ENCODE measurements at regions not wholly inside any gene's neighbourhood (a gene's known extent, or its start where the extent isn't known, plus 50 kb on each side); places are given as distances from the start of the nearest gene placed in this dataset.

- no peak for DNase-seq (ENCODE audit: low spot score)
- ATAC-seq, result no peak
- no peak overlapping the region for H3K4me3 Mint-ChIP-seq
Observed at GRCh38 chr11:56848141-56848809, 99.8 kb upstream of the OR9G4 start.

GRCh38 chr11:56846631-56847576, 98.4 kb upstream of the OR9G4 start:
- no peaks in the 10 kb centered on the region for H3K4me1 Mint-ChIP-seq
- no peaks in the 10 kb centered on the region for H3K27me3 Mint-ChIP-seq (ENCODE audit: low read depth)
- no peak overlapping the region for H3K4me3 Mint-ChIP-seq
- no peak for DNase-seq (ENCODE audit: low spot score)
- peaks cover 23% of the 10 kb centered on the region for H3K36me3 Mint-ChIP-seq
- ChIA-PET POLR2A (no interaction called here), CTCF (interaction anchor here (0.9 kb wide), 1 partner anchor 402 kb away, joined by 3 read pairs; no protein-coding TSS in a partner anchor)
- TF ChIP-seq NFATC4 (CRISPR knock-in tag; IDR thresholded peaks at IDR 0.05) (no peak), ZNF138 (CRISPR knock-in tag; conservative IDR thresholded peaks at IDR 0.05) (no peak), ARID4B (CRISPR knock-in tag; IDR thresholded peaks at IDR 0.05; ENCODE audit: borderline replicate concordance) (no peak), ESRRA (CRISPR knock-in tag; IDR thresholded peaks at IDR 0.05; ENCODE audit: borderline replicate concordance) (no peak), ZSCAN18 (CRISPR knock-in tag; IDR thresholded peaks at IDR 0.05) (no peak), ZNF425 (CRISPR knock-in tag; conservative IDR thresholded peaks at IDR 0.05) (no peak), ZNF396 (CRISPR knock-in tag; IDR thresholded peaks at IDR 0.05; ENCODE audit: borderline replicate concordance) (no peak)
- ATAC-seq, result no peak
- H3K27ac Mint-ChIP-seq, result no peak overlapping the region
- H3K9me3 Mint-ChIP-seq, result peaks cover 39% of the 10 kb centered on the region

More at GRCh38 chr11:56848141-56848809, 99.8 kb upstream of the OR9G4 start:
- Mint-ChIP-seq H3K9me3 (peaks cover 50% of the 10 kb centered on the region), H3K4me1 (no peaks in the 10 kb centered on the region), H3K27me3 (ENCODE audit: low read depth) (no peaks in the 10 kb centered on the region; the same call in 1 of the 2 replicates), H3K27ac (no peak overlapping the region), H3K36me3 (peaks cover 27% of the 10 kb centered on the region)
- POLR2A ChIA-PET, result no interaction called here
- no peak for TF ChIP-seq ZNF219 (CRISPR knock-in tag; IDR thresholded peaks at IDR 0.05; ENCODE audit: borderline replicate concordance)
- no peak for TF ChIP-seq ERG (CRISPR knock-in tag; IDR thresholded peaks at IDR 0.05)
- TF ChIP-seq MAX (CRISPR knock-in tag; IDR thresholded peaks at IDR 0.05), result no peak
- CTCF ChIA-PET, result interaction anchor here (0.6 to 1.4 kb wide), 3 partner anchors 400 to 609 kb away, joined by 3 to 5 read pairs (median 3); no protein-coding TSS in a partner anchor
